Stimulated activated CD8-positive, alpha-beta memory T cell treated with anti-CD3 and anti-CD28 coated beads, Interleukin-2, amount 100 ng/mL, for 48 hours (primary cell): ENCODE measurements at regions not wholly inside any gene's neighbourhood (a gene's known extent, or its start where the extent isn't known, plus 50 kb on each side); places are given as distances from the start of the nearest gene placed in this dataset.

Experiments
- DNase-seq, 2 donors: peaks; one replicate each; pipeline ENCODE4 v3.0.0-alpha.2; 2020; ENCODE audit warnings: low read depth in 2 of 2

DNA sequence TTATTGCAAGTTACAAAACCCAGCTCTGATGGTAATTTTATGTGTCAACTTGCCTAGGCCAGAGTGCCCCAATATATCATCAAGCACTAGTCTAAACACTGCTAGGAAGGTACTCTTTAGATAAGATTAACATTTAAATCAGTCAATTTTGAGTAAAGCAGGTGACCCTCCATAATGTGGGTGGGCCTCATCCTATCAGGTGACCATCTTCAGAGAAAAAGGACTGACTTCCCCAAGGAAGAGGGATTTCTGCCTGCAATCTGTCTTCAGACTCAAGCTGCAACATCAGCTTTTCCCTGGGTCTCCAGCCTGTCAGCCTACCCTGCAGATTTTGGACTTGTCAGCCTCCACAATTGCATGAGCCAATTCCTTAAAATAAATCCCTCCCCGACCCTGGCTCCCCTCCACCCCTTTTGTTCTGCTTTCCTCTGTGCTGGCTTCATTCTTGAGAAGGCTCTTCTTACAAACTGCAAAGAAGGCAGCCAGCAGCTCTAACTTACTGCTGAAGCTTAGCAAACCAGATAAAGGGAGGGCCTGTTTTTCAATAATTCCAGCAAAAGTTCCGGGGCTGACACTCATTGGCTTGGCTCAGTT, 56.4 kb upstream of the RUNX3 start:
- DNase-seq = no peak

DNA sequence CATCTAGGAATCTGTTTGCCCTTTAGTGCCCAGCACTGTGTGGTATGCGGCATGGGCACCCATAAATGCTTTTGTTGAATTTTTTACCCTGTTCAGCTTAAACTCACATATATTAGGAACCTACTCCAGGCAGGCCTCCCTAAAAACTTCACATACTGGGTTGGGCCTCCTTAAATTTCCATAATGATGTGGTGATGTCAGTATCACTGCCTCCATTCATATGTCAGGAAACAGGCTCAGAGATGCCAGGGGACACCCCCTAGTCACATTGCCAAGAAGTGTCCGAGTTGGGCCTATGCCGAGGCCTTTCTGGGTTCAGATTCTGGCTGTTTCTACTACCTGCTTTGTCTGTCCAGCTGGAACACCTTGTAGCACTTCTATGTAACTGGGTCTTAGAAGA, 55.7 kb upstream of the RUNX3 start:
- no peak for DNase-seq

DNA sequence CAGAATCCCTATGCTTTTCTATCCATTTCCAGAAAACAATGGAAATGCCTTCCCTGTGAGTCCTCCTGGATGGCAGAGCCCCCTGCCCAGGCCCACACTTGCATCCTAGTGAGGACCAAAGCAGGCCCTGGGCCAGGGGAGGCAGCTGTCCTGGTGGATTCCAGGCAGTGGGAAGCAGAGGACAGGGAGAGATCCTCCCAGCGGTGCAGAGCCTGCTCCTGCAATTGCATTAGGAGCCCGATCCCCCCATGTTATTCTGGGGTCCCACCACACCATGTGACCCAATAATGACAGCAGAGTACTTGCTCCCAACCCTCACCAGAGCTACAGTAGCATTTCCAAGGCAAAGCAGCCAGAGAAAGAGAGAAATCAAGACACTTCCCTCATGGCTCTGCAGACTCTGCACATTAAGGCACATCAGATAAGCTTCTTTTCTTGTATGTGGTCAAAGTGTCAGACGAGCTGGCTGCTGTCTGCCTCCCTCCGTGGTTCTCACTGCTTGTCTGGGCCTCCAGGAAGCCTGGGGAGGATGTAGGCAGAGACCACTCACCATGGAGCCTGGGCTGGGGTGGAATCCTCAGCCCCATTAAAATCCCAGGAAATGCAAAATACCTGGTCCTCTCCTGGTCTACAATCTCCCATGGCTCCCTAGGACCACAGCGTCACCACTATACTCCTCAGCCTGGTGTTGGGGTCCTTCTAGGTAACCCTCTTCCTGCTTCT, 54.9 kb upstream of the RUNX3 start:
- DNase-seq = no peak

GRCh38 chr1:24984300-24984699, 54.2 kb upstream of the RUNX3 start:
- DNase-seq = no peak

DNA sequence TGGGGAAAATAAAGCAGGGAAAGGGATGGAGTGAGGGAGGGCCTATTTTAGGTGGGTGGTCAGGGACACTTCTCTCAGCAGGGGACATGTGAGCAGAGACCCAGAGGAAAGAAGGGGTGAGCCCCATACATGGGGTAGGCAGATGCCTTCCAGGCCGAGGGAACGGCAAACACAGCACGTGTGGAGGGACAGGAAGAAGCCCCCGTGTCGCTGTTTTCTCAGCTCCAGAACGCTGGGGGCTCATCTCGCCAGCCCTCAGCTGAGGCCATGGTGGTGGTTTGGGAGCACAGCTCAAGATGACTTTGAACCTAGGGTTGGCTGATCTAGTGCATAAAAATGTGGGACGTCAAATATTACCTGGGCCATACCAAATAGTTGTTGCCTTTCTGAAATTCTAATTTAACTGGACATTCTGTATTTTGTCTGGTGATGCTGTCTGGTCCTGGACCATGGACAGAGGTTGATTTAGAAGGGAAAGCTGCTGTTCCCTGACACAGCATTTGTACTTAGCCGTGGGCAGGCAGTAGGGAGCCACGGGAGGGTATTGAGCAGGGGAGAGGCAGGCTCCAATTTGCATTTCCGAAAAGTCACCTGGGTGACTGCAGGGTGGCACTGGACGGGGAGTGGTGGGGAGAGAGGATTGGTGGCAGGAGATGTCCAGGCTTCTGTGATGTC, 53.1 kb upstream of the RUNX3 start:
- DNase-seq = no peak

- DNase-seq = no peak
Observed at GRCh38 chr1:24981631-24982005, 51.5 kb upstream of the RUNX3 start.

GRCh38 chr1:24980836-24981630, 51.0 kb upstream of the RUNX3 start:
- no peak for DNase-seq
